GM21717 (cell line): ENCODE measurements at regions not wholly inside any gene's neighbourhood (a gene's known extent, or its start where the extent isn't known, plus 50 kb on each side); places are given as distances from the start of the nearest gene placed in this dataset.

Experiments
- ATAC-seq: cut with Tn5 transposase; IDR thresholded peaks from one replicate; pipeline ENCODE4 v1.9.1; 2021; ENCODE audit warnings: mild to moderate bottlenecking, moderate library complexity; ENCODE audit not compliant: unreplicated experiment

- ATAC-seq = no peak
These were observed 113.2 kb downstream of the HERPUD2 start for GRCh38 chr7:35581605-35582210.

- no peak for ATAC-seq
These were observed 118.8 kb downstream of the HERPUD2 start for GRCh38 chr7:35576031-35576573.

GRCh38 chr7:35571611-35572240 is 123.2 kb downstream of the HERPUD2 start:
- no peak for ATAC-seq

GRCh38 chr7:35570937-35571336 is 124.0 kb downstream of the HERPUD2 start:
- no peak for ATAC-seq

- ATAC-seq = no peak
These were observed 129.0 kb downstream of the HERPUD2 start for GRCh38 chr7:35565927-35566326.

- no peak for ATAC-seq
These were observed 136.1 kb downstream of the HERPUD2 start for GRCh38 chr7:35558841-35559240.

- no peak for ATAC-seq
These were observed 138.1 kb downstream of the HERPUD2 start for GRCh38 chr7:35556515-35557471.

- no peak for ATAC-seq
These were observed 139.0 kb downstream of the HERPUD2 start for GRCh38 chr7:35555934-35556333.

- ATAC-seq = no peak
These were observed 139.5 kb downstream of the HERPUD2 start for GRCh38 chr7:35555386-35555785.

- no peak for ATAC-seq
These were observed 141.4 kb downstream of the HERPUD2 start for GRCh38 chr7:35553519-35553918.

- ATAC-seq = no peak
These were observed 142.2 kb downstream of the HERPUD2 start for GRCh38 chr7:35552691-35553090.

GRCh38 chr7:35551321-35552081 is 143.4 kb downstream of the HERPUD2 start:
- no peak for ATAC-seq

GRCh38 chr7:35550831-35551230 is 144.1 kb downstream of the HERPUD2 start:
- ATAC-seq = no peak

GRCh38 chr7:35549781-35550180 is 145.2 kb downstream of the HERPUD2 start:
- ATAC-seq = no peak

- no peak for ATAC-seq
These were observed 146.6 kb downstream of the HERPUD2 start for GRCh38 chr7:35548291-35548690.

GRCh38 chr7:35546691-35547429 is 148.1 kb downstream of the HERPUD2 start:
- no peak for ATAC-seq

- ATAC-seq = no peak
These were observed 149.1 kb downstream of the HERPUD2 start for GRCh38 chr7:35545831-35546230.

GRCh38 chr7:35544028-35544742 is 150.8 kb downstream of the HERPUD2 start:
- no peak for ATAC-seq
